HUDEP-2 (cell line): ENCODE measurements at regions not wholly inside any gene's neighbourhood (a gene's known extent, or its start where the extent isn't known, plus 50 kb on each side); places are given as distances from the start of the nearest gene placed in this dataset.
A peak's percentile ranks its signal among the peaks of the same experiment; 100 is the strongest.

ENCODE experiments used
- DNase-seq, 76 experiments: peaks; one replicate each; lab custom pipeline; 2025; ENCODE audit not compliant: unreplicated experiment in 76 of 76; lab: John Stamatoyannopoulos, UW

- DNase-seq = no peak
Measured at GRCh38 chr2:186274936-186275575, 211.0 kb upstream of the ZC3H15 start.

GRCh38 chr2:186276909-186277308 is 209.2 kb upstream of the ZC3H15 start:
- DNase-seq = no peak

- no peak for DNase-seq
Measured at GRCh38 chr2:186281726-186282125, 204.3 kb upstream of the ZC3H15 start.

GRCh38 chr2:186294248-186294888 is 191.7 kb upstream of the ZC3H15 start:
- no peak for DNase-seq

GRCh38 chr2:186299610-186300009 is 186.4 kb upstream of the ZC3H15 start:
- DNase-seq = no peak

- no peak for DNase-seq
Measured at GRCh38 chr2:186302263-186302662, 183.8 kb upstream of the ZC3H15 start.

- no peak for DNase-seq
Measured at GRCh38 chr2:186303091-186303490, 183.0 kb upstream of the ZC3H15 start.

- DNase-seq = no peak
Measured at GRCh38 chr2:186304064-186304463, 182.0 kb upstream of the ZC3H15 start.

GRCh38 chr2:186306754-186307153 is 179.3 kb upstream of the ZC3H15 start:
- no peak for DNase-seq

- no peak for DNase-seq
Measured at GRCh38 chr2:186307871-186308270, 178.2 kb upstream of the ZC3H15 start.

- DNase-seq = no peak
Measured at GRCh38 chr2:186308347-186308746, 177.7 kb upstream of the ZC3H15 start.

GRCh38 chr2:186309901-186310300 is 176.2 kb upstream of the ZC3H15 start:
- peak in 2 of 76 experiments; percentile 2 to 26 for DNase-seq

GRCh38 chr2:186319105-186319504 is 167.0 kb upstream of the ZC3H15 start:
- no peak for DNase-seq

- no peak for DNase-seq
Measured at GRCh38 chr2:186325827-186326535, 160.1 kb upstream of the ZC3H15 start.

GRCh38 chr2:186327251-186327868 is 158.7 kb upstream of the ZC3H15 start:
- no peak for DNase-seq

GRCh38 chr2:186328838-186329237 is 157.2 kb upstream of the ZC3H15 start:
- DNase-seq = no peak

- no peak for DNase-seq
Measured at GRCh38 chr2:186330050-186330449, 156.0 kb upstream of the ZC3H15 start.

- no peak for DNase-seq
Measured at GRCh38 chr2:186339716-186340115, 146.3 kb upstream of the ZC3H15 start.

GRCh38 chr2:186342029-186342428 is 144.0 kb upstream of the ZC3H15 start:
- no peak for DNase-seq

- no peak for DNase-seq
Measured at GRCh38 chr2:186345745-186346144, 140.3 kb upstream of the ZC3H15 start.

- no peak for DNase-seq
Measured at GRCh38 chr2:186346216-186346615, 139.8 kb upstream of the ZC3H15 start.
